HCEC 1CT (cell line): ENCODE measurements at regions not wholly inside any gene's neighbourhood (a gene's known extent, or its start where the extent isn't known, plus 50 kb on each side); places are given as distances from the start of the nearest gene placed in this dataset.
"Not testable (repeated sequence)": the region's sequence is repeated elsewhere in the genome, so short reads cannot be mapped to it uniquely, and the experiment has no call there.

Experiments used
- DNase-seq: peaks from one replicate; pipeline ENCODE4 v3.0.0-alpha.2; 2017

- DNase-seq = not testable (repeated sequence)
Measured at GRCh38 chr13:52324831-52325230, 81.1 kb downstream of the THSD1 start.

- DNase-seq = peak; percentile 24
Measured at GRCh38 chr13:52319876-52320275, 86.1 kb downstream of the THSD1 start.

GRCh38 chr13:52309833-52310232, 96.1 kb downstream of the THSD1 start:
- DNase-seq = not testable (repeated sequence)

- not testable (repeated sequence) for DNase-seq
Measured at GRCh38 chr13:52306336-52306735, 99.6 kb downstream of the THSD1 start.

GRCh38 chr13:52303098-52303497, 102.9 kb downstream of the THSD1 start:
- not testable (repeated sequence) for DNase-seq

GRCh38 chr13:52302688-52303087, 103.3 kb downstream of the THSD1 start:
- not testable (repeated sequence) for DNase-seq

GRCh38 chr13:52301810-52302400, 104.1 kb downstream of the THSD1 start:
- not testable (repeated sequence) for DNase-seq

- not testable (repeated sequence) for DNase-seq
Measured at GRCh38 chr13:52298079-52298661, 107.8 kb downstream of the THSD1 start.

- not testable (repeated sequence) for DNase-seq
Measured at GRCh38 chr13:52288891-52289290, 117.1 kb downstream of the THSD1 start.

GRCh38 chr13:52281387-52281786, 122.0 kb upstream of the NEK3 start:
- not testable (repeated sequence) for DNase-seq

GRCh38 chr13:52279408-52279807, 120.0 kb upstream of the NEK3 start:
- not testable (repeated sequence) for DNase-seq

- DNase-seq = not testable (repeated sequence)
Measured at GRCh38 chr13:52254299-52254698, 94.9 kb upstream of the NEK3 start.

- not testable (repeated sequence) for DNase-seq
Measured at GRCh38 chr13:52240752-52241151, 81.4 kb upstream of the NEK3 start.

- DNase-seq = peak; percentile 42
Measured at GRCh38 chr13:52235900-52236595, 76.7 kb upstream of the NEK3 start.

GRCh38 chr13:52234928-52235327, 75.5 kb upstream of the NEK3 start:
- DNase-seq = not testable (repeated sequence)

GRCh38 chr13:52223063-52223462, 63.7 kb upstream of the NEK3 start:
- not testable (repeated sequence) for DNase-seq

GRCh38 chr13:52213920-52214319, 54.5 kb upstream of the NEK3 start:
- DNase-seq = not testable (repeated sequence)

- DNase-seq = not testable (repeated sequence)
Measured at GRCh38 chr13:52212886-52213285, 53.5 kb upstream of the NEK3 start.

- DNase-seq = not testable (repeated sequence)
Measured at GRCh38 chr13:52211416-52211776, 52.0 kb upstream of the NEK3 start.

GRCh38 chr13:52210564-52211415, 51.4 kb upstream of the NEK3 start:
- not testable (repeated sequence) for DNase-seq
